AG09309 (cell line): ENCODE measurements at regions not wholly inside any gene's neighbourhood (a gene's known extent, or its start where the extent isn't known, plus 50 kb on each side); places are given as distances from the start of the nearest gene placed in this dataset.

Experiments used
- DNase-seq: peaks from one replicate; pipeline ENCODE4 v3.0.0-alpha.2; 2010; ENCODE audit warnings: low read depth
- H3K4me3 ChIP-seq: 2 replicates; pipeline ENCODE4 v1.5.1; 2011; ENCODE audit warnings: mild to moderate bottlenecking, low read depth, low read length, moderate library complexity; ENCODE audit not compliant: control insufficient read depth
- TF ChIP-seq, protein P1 (sequence below): IDR thresholded peaks from 2 replicates; pipeline ENCODE4 v1.5.1; 2011; ENCODE audit warnings: mild to moderate bottlenecking, low read depth, low read length, inconsistent platforms; ENCODE audit not compliant: insufficient read depth, control insufficient read depth; ENCODE audit errors: missing control alignments

DNA sequence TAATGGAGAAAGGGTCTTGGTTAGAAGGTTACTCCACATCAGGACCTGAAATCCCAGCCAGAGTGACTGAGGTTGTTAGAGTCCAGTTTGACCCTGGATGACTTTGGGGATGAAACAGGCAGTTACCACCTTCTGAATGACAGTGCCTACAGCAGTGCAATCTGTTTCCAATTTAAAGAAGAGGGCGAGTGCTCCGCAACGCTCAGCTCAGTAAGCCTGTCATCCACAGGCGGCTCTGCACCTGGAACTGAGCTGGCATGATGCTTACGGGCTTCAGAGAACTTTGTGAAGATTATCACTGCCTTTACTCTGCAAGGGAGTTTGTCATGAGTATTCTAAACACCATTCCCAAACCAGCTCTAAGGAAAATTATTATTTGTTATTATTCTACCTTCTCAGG lies 127.7 kb upstream of the SLC24A5 start:
- DNase-seq = no peak
- TF ChIP-seq, protein P1, sequence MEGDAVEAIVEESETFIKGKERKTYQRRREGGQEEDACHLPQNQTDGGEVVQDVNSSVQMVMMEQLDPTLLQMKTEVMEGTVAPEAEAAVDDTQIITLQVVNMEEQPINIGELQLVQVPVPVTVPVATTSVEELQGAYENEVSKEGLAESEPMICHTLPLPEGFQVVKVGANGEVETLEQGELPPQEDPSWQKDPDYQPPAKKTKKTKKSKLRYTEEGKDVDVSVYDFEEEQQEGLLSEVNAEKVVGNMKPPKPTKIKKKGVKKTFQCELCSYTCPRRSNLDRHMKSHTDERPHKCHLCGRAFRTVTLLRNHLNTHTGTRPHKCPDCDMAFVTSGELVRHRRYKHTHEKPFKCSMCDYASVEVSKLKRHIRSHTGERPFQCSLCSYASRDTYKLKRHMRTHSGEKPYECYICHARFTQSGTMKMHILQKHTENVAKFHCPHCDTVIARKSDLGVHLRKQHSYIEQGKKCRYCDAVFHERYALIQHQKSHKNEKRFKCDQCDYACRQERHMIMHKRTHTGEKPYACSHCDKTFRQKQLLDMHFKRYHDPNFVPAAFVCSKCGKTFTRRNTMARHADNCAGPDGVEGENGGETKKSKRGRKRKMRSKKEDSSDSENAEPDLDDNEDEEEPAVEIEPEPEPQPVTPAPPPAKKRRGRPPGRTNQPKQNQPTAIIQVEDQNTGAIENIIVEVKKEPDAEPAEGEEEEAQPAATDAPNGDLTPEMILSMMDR = no peak
- H3K4me3 ChIP-seq = no peak overlapping the region

DNA sequence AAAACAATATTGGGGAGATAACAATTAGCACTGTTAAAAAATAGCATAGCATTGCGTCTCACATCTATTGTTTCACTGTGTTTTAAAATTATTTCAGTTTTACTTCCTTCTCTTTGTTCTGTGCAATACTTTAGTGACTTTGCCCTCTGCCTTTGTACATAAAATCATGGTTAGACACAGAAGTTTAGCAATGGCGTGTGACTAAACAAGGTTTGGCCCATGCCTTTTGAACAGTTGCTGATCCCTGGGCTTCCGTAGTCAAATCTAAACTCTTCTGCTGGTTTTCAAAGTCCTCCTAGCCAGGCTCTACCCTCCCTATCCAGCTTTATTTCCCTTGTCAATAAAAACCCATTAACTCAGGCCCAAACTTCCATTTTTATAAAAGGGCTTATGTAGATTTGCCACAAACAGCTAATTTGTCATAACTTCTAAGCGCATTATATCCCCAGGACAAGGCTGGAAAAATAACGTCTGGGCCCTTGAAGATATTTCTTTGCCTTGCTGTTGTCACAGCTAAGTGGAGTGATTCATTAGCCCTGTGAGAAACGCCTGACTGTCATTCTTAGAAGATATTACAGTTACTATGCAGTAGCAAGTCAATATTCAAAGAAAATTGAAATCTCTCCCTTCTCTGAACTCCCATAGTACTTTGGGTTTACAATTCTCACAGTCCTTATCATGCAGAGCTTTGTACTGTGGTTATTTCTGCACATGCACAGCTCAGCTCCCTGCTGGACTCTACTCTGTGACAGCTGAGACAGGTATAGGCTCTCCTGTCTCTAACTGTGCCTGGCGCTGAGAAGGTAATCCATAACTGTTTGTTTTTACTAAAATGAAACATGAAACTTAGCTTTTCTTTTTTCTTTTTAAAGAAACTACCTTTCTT lies 123.4 kb upstream of the SLC24A5 start:
- DNase-seq = no peak
- no peak overlapping the region for H3K4me3 ChIP-seq
- TF ChIP-seq, protein P1 = no peak

DNA sequence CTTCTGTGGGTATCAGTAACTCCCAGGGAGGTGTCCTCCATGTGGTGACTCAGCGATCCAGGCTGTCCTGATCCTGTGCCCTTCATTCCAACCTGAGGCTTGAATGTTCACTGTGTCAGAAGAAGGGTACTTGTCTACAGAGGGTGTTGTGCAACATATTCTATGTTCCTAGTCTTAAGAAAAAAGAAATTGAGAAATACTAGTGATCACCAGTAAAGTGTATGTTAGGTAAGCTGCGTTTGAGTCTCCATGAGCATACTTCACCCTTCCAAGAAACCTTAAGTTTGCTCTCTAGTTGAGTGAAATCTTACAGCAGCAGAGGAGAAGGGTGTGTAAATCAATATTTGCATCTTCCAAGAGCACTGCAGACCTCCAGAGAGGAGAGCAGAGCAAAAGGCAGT lies 122.2 kb upstream of the SLC24A5 start:
- no peak overlapping the region for H3K4me3 ChIP-seq
- TF ChIP-seq, protein P1 = no peak
- no peak for DNase-seq

DNA sequence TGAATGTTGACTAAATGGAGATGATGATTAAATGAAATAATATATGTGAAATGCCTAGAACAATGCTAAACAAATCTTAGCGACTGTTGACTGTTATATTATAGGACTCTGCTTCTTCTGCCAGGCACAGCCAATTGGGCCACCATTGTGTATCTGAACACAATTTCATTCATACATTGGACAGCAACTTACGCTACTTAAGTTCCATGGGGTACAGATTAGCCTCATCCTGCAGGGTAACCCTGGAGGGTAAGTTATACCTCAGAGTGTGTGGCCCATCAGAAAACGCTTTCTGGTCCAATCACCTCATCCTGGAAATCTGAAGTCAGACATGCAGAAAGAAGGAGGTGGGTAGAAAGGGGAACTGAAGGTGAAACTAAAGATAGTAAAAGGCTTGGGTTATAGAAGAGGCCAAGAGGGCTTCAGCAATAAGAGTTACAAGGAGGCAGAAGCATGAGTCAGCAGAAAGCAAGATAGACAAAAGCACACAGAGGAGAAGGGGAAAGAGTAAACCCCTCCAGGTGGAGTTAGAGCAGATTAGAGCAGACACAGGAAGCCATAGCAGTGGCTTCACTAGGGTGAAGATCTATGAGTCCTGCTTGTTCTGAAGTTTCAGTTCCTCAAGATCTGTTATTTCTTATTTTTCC lies 119.3 kb upstream of the SLC24A5 start:
- TF ChIP-seq, protein P1 = no peak
- no peak overlapping the region for H3K4me3 ChIP-seq
- no peak for DNase-seq

DNA sequence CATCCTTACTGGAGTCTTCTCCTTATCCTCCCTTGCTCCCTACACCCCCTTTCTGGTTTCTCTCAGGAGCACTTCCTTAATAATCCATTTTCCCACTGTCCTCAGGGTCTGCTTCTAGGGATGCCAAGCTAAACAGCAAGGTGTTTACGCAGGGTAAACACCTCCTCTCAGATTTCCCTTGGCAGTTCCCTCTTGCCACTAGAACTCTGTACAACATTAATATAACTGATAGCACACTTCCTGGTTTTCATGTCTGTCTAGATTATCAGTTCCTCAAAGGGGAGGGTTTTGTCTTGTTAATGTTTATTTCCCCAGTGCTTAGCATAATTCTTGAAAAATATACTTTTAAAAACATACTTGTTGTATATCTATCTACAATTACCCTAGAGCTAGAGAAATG lies 118.0 kb upstream of the SLC24A5 start:
- DNase-seq = no peak
- H3K4me3 ChIP-seq = no peak overlapping the region
- TF ChIP-seq, protein P1 = no peak

DNA sequence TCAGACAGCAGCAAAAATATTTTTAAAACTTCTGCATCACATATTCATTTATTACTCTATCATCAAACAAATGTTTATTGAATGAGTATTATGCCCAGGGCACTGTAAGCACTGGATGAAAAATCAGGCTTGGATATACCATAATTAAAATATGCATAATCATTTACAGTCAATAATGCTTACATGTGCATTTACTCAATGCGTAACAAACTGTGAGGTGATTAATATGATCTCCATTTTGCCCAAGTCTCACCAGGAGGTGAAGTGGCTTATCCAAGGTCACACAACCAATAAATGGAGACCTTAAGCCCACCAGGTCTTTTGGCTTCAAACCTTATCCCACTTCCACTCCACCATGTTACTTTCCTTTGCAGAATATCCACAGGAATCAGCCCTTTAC lies 117.3 kb upstream of the SLC24A5 start:
- TF ChIP-seq, protein P1 = no peak
- H3K4me3 ChIP-seq = no peak overlapping the region
- DNase-seq = no peak
